Fibroblast of skin of right biceps (primary cell): ENCODE measurements at regions not wholly inside any gene's neighbourhood (a gene's known extent, or its start where the extent isn't known, plus 50 kb on each side); places are given as distances from the start of the nearest gene placed in this dataset.

Experiments used
- DNase-seq: peaks from one replicate; pipeline ENCODE4 v3.0.0-alpha.2; 2013

DNA sequence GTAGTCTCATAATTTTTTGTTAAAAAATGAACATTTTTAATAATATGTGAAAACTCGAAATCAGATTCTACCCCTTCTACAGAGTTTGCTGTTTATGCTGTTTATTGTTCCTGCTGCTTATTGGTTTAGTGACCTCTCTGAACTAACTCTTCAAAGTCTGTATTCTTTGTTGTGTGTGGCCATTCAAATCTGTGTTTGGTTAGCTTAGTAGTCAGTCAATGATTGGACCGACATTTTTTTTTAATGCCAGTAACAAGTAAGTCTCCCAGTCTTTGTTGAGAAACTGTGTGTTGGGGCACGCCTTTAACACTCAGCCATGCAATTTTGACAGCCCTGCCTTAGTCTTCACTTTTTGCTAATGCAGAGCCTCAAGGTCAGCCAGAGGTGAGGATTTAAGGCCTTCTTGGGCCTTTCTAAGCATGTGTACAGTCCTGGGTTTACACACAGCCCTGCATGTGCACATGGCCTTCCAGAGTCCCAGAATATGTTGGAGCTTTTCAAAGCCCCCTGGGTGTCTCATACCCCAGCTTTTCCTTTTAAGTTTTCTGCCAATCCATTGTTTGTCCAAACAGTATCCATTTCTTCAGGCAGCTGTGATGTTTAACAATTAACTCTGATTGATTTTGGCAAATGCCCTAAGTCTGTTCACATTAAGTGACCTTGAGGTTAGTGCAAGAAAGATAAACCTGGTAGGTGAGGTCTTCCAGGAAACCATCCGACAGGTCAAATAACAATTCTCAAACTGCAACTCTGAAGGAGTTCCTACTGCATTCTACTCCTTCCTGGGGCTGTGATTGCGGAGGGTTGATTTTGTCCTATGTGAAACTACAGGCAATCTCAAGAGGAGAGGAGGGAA, 389.3 kb downstream of the PMP22 start:
- no peak for DNase-seq

- no peak for DNase-seq
Observed at GRCh38 chr17:14873996-14874395, 391.1 kb downstream of the PMP22 start.

DNA sequence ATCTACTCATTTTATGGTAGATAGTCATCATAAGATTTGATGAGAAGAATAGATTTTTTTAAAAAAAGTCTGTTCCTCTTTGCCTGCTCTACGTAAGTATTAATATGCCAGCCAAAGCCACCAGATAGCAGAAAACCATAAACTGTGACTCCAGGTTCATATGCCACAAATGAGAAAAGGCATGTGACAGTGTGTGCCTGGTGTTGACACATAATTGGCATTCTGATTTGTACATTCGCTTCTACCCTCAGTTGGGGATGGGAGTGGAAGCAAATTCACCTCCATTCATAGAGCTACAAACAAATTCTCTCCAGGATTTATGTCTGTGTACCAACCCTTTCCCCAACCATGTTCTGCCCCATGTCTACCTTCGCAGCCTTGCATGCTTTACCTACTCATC, 391.6 kb downstream of the PMP22 start:
- no peak for DNase-seq

GRCh38 chr17:14871921-14872320, 393.2 kb downstream of the PMP22 start:
- peak; percentile 59 for DNase-seq

DNA sequence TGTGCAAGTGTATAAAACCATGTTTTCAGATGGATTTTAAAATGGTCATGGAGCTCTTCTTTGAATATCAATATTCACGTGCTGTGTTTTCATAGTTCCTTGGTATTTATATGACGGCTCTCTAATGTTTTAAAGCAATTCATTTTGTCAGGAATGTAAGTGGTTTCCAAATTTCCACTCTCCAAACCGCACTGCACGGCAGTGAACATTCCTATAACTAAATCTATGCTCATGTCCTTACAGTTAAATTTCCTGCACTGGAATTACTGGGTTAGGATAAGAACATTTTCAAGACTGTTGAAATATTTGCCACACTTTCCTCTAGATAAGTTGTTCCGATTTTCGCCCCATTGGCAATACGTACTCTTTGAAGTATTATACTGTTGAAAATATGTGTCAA, 398.9 kb downstream of the PMP22 start:
- peak; percentile 49 for DNase-seq

DNA sequence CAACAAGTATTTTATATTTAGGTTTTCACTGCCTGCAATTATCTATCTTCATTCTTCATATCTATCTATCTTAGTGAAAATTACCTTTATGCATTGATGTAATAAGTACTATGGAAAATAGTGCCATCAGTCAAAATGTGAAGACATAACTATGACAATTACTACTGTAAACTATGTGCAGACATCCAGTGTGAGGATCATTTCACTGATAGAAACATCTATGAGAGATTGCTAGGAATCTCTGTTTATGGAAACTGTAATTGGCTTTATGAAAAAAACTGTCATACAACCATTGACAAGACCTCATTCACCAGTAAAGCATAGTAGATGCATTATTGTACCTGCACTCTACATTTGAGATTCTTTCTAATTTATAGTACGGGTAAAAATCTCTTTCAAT, 401.0 kb downstream of the PMP22 start:
- no peak for DNase-seq

- DNase-seq: peak; percentile 72
Observed at GRCh38 chr17:14859542-14859941, 405.6 kb downstream of the PMP22 start.

GRCh38 chr17:14856176-14856575, 408.9 kb downstream of the PMP22 start:
- no peak for DNase-seq

- no peak for DNase-seq
Observed at GRCh38 chr17:14854691-14855090, 410.4 kb downstream of the PMP22 start.

DNA sequence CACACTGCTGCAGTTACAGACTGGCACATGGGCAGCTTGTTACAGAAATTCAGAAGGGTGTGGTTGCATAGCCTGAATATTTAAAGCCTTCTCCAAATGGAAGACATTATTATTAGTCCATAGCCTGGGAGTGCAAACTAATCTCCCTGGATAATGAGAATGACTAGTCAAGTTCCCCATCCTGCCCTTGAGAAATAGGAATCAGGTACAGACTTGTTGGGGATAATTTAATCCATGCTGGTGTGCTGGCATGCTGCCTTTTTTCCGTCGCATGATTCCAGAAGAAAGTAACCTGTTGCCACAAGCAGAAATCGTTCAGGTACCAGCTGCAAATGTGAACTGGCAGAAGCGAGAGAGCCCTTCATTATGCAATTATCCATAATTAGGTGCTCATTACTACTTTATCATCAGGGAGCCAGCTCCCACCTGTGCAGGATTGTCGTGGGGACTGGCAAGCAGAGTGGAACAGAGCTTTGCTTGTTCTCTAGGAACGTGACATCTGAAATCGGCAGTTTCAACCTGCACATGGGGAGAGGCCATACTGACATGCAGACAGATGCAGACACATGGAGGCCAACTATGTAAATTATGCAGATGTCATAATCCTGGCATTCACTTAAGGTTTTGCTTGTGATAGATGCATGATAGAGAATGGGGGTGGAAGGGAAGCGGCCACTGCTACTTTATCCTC, 419.4 kb downstream of the PMP22 start:
- peak; percentile 71 for DNase-seq

GRCh38 chr17:14843086-14843795, 421.9 kb downstream of the PMP22 start:
- peak; percentile 31 for DNase-seq

DNA sequence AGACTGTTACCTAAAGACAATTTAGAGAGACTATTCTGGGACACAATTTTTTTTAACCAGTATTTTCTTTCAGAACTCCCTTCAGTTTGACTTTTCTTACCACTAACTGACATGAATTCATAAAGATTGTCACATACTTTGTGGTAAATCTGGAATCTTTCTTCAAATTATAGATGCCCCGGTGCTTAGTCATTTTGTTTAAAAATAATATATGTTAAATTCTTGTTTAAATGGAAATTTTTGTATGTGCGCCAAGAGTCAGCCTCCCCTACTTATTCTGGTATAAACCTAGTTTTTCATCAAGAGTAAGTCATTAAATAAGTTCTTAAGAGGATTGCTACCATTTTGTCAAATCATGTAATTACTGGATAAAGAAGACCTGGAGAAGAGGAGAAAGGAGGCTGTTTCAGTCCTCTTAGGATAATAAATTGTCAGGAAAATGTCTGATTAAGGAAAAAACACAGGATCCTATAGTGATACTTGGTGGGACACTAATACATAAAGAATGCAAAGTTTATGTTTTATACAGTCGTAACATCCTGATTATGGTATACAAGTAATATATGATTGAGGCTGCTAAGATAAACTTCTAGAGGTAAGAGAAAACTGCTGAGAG, 424.4 kb downstream of the PMP22 start:
- peak; percentile 96 for DNase-seq

DNA sequence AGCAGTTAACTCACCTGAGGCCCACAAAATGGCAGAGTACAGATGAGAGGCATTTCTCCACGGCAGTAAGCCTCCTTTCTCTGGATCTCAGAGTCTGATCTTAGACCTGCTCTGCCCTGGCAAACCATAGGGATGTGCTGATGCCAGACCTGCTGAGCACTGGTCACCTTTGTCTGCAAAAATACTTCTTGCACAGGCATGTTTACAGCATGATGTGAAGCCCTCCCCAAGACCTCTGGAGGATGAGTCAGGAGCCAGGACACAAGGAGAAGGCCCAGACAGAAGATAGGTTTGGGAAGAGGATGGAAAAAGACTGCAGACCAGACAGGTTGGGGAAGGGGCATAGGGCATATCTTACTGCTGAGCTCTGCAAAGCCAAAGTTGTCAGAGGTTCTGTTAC, 426.6 kb downstream of the PMP22 start:
- peak; percentile 10 for DNase-seq

DNA sequence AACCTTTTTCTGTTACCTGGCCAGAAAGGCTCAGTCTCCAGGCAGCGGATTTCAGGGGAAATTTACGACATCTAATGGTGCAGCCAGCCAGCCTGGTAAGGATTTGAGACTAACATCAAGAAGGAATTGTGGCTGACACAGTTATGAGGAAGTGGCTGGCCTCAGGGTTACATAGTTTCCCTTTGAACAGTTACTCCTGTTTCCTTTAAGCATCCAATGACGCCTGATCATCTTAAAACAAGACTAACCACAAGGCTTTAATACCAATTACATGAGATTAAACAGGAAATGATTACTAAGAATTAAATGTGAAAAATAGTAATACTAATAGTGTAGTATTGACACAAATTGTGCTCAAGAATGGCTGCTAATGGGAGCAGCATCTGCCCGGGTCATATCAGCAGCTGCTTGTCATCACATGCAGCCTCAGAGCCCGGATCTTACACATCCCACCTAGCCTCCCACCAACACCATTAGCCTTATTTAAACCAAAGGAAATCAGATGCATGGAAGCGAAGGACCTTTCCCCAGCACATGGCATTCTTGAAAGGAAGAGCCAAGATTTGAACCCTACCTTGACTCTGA, 431.8 kb downstream of the PMP22 start:
- peak; percentile 94 for DNase-seq

- DNase-seq: peak; percentile 6
Observed at GRCh38 chr17:14831491-14831890, 433.6 kb downstream of the PMP22 start.

GRCh38 chr17:14827396-14827919, 437.7 kb downstream of the PMP22 start:
- DNase-seq: no peak

DNA sequence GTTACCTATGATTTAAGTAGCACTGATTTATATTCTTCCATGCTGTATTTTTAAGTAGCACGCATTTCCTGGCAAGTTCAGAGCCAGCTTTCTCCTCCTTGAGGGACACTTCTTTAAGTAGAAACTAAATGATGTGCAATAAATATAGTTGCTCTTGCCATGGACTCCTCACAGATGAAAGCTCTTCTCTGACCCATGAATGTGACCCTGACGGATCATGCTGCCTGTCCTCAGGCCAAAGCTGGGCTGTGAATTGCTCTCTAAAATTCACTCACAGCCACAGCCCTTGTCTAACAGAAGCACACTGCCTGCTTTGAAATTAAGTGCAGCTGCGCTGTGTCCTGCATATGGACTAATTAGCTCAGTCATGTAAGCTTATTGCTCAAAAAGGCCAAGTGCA, 438.8 kb downstream of the PMP22 start:
- DNase-seq: no peak

DNA sequence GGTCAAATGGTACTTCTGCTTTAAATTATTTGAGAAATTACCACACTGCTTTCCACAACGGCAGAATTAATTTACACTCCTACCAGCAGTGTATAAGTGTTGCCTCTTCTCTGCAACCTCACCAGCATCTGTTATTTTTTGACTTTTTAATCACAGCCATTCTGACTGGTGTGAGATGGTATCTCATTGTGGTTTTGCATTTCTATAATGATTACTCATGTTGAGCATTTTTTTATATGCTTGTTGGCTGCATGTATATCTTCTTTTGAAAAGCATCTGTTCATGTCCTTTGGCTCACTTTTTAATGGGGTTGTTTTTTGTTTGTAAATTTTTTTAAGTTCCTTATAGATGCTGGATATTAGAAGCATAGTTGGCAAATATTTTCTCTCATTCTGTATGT, 446.7 kb downstream of the PMP22 start:
- no peak for DNase-seq

- DNase-seq: no peak
Observed at GRCh38 chr17:14815079-14815478, 450.0 kb downstream of the PMP22 start.

DNA sequence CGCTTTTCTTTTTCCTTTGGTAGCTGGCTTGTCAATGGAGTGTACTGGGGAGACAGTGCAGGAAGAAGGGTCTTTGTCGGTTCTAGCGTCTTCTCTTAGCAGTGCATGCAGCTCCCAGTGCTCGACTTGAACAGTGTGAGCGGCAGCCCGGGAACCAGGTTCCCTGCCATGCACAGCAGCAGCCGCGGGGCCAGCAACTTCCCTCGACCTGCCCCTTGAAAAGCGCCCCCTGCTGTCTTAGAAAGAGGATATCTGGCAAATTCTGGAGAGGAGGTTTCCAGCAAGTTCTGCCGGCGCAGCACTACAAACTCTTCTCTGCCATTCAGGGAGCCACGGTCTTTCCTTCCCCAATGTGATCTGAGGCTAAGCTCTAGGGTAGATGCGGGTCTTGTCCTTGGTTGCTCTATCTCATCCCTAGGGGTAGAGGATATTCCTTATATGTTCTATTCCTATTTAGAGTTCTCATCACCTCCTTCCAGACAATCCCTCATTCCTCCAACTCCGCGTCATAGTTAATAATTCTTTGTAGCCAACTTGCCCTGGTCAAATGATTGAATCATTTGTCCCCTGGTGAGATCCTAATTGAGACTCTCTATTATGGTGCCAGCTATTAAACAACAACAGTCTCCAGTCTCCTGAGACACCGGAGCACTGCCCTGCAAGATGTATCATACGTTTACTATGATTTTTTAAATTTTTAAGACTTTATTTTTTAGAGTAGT, 451.3 kb downstream of the PMP22 start:
- DNase-seq: no peak

- no peak for DNase-seq
Observed at GRCh38 chr17:14808425-14808824, 456.7 kb downstream of the PMP22 start.

DNA sequence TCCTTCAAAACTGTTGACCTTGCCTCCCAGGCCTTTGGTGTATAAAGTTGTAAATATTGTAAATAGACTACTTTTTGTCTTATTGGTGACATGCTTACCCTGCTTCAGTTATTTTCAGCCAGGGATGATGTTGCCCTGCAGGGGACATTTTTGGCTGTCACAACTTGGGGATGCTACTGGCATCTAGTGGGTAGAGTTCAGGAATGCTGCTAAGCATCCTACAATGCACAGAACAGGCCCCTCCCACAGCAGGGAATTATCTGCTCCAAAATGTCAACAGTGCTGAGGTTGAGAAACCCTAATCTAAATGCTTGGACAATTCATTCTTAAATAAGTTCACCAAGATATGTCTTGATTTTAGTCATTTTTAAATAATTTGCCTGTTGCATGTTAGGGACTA, 459.8 kb downstream of the PMP22 start:
- peak; percentile 50 for DNase-seq
